ENCODE measurements at regions not wholly inside any gene's neighbourhood (a gene's known extent, or its start where the extent isn't known, plus 50 kb on each side); places are given as distances from the start of the nearest gene placed in this dataset.

- DNase-seq (ENCODE audit: low read depth in 2 of 2): no peak
Measured at GRCh38 chr12:24143928-24144327, 194.5 kb upstream of the SOX5 start.

- DNase-seq (ENCODE audit: low read depth in 2 of 2): no peak
Measured at GRCh38 chr12:24139035-24139434, 189.6 kb upstream of the SOX5 start.

- no peak for DNase-seq (ENCODE audit: low read depth in 2 of 2)
Measured at GRCh38 chr12:24138041-24138440, 188.6 kb upstream of the SOX5 start.

- DNase-seq (ENCODE audit: low read depth in 2 of 2): no peak
Measured at GRCh38 chr12:24135158-24135850, 185.8 kb upstream of the SOX5 start.

GRCh38 chr12:24134092-24134491 is 184.6 kb upstream of the SOX5 start:
- DNase-seq (ENCODE audit: low read depth in 2 of 2): no peak

GRCh38 chr12:24133384-24133783 is 183.9 kb upstream of the SOX5 start:
- no peak for DNase-seq (ENCODE audit: low read depth in 2 of 2)

- no peak for DNase-seq (ENCODE audit: low read depth in 2 of 2)
Measured at GRCh38 chr12:24127919-24128721, 178.7 kb upstream of the SOX5 start.

GRCh38 chr12:24125280-24125679 is 175.8 kb upstream of the SOX5 start:
- DNase-seq (ENCODE audit: low read depth in 2 of 2): no peak

- DNase-seq (ENCODE audit: low read depth in 2 of 2): no peak
Measured at GRCh38 chr12:24121911-24122310, 172.4 kb upstream of the SOX5 start.

- no peak for DNase-seq (ENCODE audit: low read depth in 2 of 2)
Measured at GRCh38 chr12:24118668-24119067, 169.2 kb upstream of the SOX5 start.

GRCh38 chr12:24116548-24116947 is 167.1 kb upstream of the SOX5 start:
- no peak for DNase-seq (ENCODE audit: low read depth in 2 of 2)

GRCh38 chr12:24113701-24114100 is 164.2 kb upstream of the SOX5 start:
- DNase-seq (ENCODE audit: low read depth in 2 of 2): no peak

- DNase-seq (ENCODE audit: low read depth in 2 of 2): no peak
Measured at GRCh38 chr12:24111616-24112015, 162.1 kb upstream of the SOX5 start.

- no peak for DNase-seq (ENCODE audit: low read depth in 2 of 2)
Measured at GRCh38 chr12:24111086-24111485, 161.6 kb upstream of the SOX5 start.

GRCh38 chr12:24109381-24110039 is 160.0 kb upstream of the SOX5 start:
- DNase-seq (ENCODE audit: low read depth in 2 of 2): no peak

- DNase-seq (ENCODE audit: low read depth in 2 of 2): no peak
Measured at GRCh38 chr12:24102676-24103075, 153.2 kb upstream of the SOX5 start.

- DNase-seq (ENCODE audit: low read depth in 2 of 2): no peak
Measured at GRCh38 chr12:24099576-24099975, 150.1 kb upstream of the SOX5 start.

GRCh38 chr12:24095245-24095644 is 145.8 kb upstream of the SOX5 start:
- no peak for DNase-seq (ENCODE audit: low read depth in 2 of 2)

GRCh38 chr12:24089510-24089890 is 140.0 kb upstream of the SOX5 start:
- no peak for DNase-seq (ENCODE audit: low read depth in 2 of 2)

- no peak for DNase-seq (ENCODE audit: low read depth in 2 of 2)
Measured at GRCh38 chr12:24088751-24089509, 139.5 kb upstream of the SOX5 start.

GRCh38 chr12:24087294-24087693 is 137.8 kb upstream of the SOX5 start:
- no peak for DNase-seq (ENCODE audit: low read depth in 2 of 2)

- DNase-seq (ENCODE audit: low read depth in 2 of 2): no peak
Measured at GRCh38 chr12:24084800-24085199, 135.3 kb upstream of the SOX5 start.

Data from stimulated activated CD4-positive, alpha-beta T cell treated with anti-CD3 and anti-CD28 coated beads, Interleukin-12 subunit alpha, Interleukin-12 subunit beta, amount 100 ng/mL, for 24 hours (primary cell).